ENCODE measurements at regions not wholly inside any gene's neighbourhood (a gene's known extent, or its start where the extent isn't known, plus 50 kb on each side); places are given as distances from the start of the nearest gene placed in this dataset.

- no peak for ATAC-seq (ENCODE audit: insufficient read depth, low FRiP score)
- peaks cover 0 to 5% (median 0%) of the 10 kb centered on the region in 4 donors for H3K9me3 ChIP-seq (ENCODE audit: control insufficient read depth in 4 of 4, insufficient read depth in 3 of 4, low read length in 3 of 4)
- no peak overlapping the region for H3K9ac ChIP-seq (ENCODE audit: insufficient read depth in 1 of 2, low read length in 2 of 2)
- no peak for TF ChIP-seq CTCF (IDR thresholded peaks at IDR 0.05; ENCODE audit: control extremely low read depth, extremely low read depth)
- H3K27ac ChIP-seq (ENCODE audit: low read depth in 1 of 2, low read length in 1 of 2), result no peak overlapping the region
- H3K4me3 ChIP-seq, result no peak overlapping the region
- DNase-seq, result no peak
- H3K27me3 ChIP-seq (ENCODE audit: control insufficient read depth in 3 of 3, insufficient read depth in 3 of 3, low read length in 2 of 3), result no peaks in the 10 kb centered on the region
- H3K4me1 ChIP-seq (ENCODE audit: control insufficient read depth in 5 of 5, insufficient read depth in 5 of 5, low read length in 5 of 5), result peaks cover 0 to 15% (median 0%) of the 10 kb centered on the region in 5 donors
- 91 to 93% methylated on average over 5 of the region's 5 CpGs for WGBS, 2 donors
- H3K36me3 ChIP-seq (ENCODE audit: control insufficient read depth in 4 of 4, insufficient read depth in 4 of 4, low read length in 4 of 4), result no peaks in the 10 kb centered on the region
Measured at GRCh38 chr2:216569765-216570164, 63.5 kb upstream of the IGFBP2 start.

DNA sequence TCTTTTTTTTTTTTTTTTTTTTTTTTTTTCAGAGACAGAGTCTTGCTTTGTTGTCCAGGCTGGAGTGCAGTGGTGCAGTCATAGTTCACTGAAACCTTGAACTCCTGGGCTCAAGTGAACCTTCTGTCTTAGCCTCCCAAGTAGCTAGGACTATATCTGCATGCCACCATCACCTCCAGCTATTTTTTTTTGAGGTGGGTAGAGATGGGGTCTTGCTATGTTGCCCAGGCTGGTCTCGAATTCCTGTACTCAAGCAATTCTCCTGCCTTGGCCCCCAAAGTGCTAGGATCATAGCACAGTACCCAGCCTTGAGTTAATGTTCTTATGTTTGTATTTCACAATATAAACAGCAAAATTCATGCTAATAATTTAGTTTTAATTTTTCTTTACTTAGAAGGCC is 62.9 kb upstream of the IGFBP2 start:
- Histone ChIP-seq H3K36me3 (ENCODE audit: control insufficient read depth in 4 of 4, insufficient read depth in 4 of 4, low read length in 4 of 4) (no peaks in the 10 kb centered on the region), H3K27ac (ENCODE audit: low read depth in 1 of 2, low read length in 1 of 2) (no peak overlapping the region), H3K4me1 (ENCODE audit: control insufficient read depth in 5 of 5, insufficient read depth in 5 of 5, low read length in 5 of 5) (peaks cover 0 to 15% (median 0%) of the 10 kb centered on the region in 5 donors), H3K27me3 (ENCODE audit: control insufficient read depth in 3 of 3, insufficient read depth in 3 of 3, low read length in 2 of 3) (no peaks in the 10 kb centered on the region), H3K4me3 (no peak overlapping the region), H3K9ac (ENCODE audit: insufficient read depth in 1 of 2, low read length in 2 of 2) (no peak overlapping the region), H3K9me3 (ENCODE audit: control insufficient read depth in 4 of 4, insufficient read depth in 3 of 4, low read length in 3 of 4) (peaks cover 0 to 5% (median 0%) of the 10 kb centered on the region in 4 donors)
- no peak for ATAC-seq (ENCODE audit: insufficient read depth, low FRiP score)
- WGBS, 2 donors, result 83 to 90% methylated on average over 1 of the region's 1 CpG
- TF ChIP-seq CTCF (IDR thresholded peaks at IDR 0.05; ENCODE audit: control extremely low read depth, extremely low read depth), result no peak
- DNase-seq, result no peak

GRCh38 chr2:216571178-216571908 is 61.9 kb upstream of the IGFBP2 start:
- Histone ChIP-seq H3K36me3 (ENCODE audit: control insufficient read depth in 4 of 4, insufficient read depth in 4 of 4, low read length in 4 of 4) (no peaks in the 10 kb centered on the region), H3K4me1 (ENCODE audit: control insufficient read depth in 5 of 5, insufficient read depth in 5 of 5, low read length in 5 of 5) (peaks cover 0 to 15% (median 0%) of the 10 kb centered on the region in 5 donors), H3K27ac (ENCODE audit: low read depth in 1 of 2, low read length in 1 of 2) (no peak overlapping the region), H3K9ac (ENCODE audit: insufficient read depth in 1 of 2, low read length in 2 of 2) (no peak overlapping the region), H3K9me3 (ENCODE audit: control insufficient read depth in 4 of 4, insufficient read depth in 3 of 4, low read length in 3 of 4) (peaks cover 0 to 5% (median 0%) of the 10 kb centered on the region in 4 donors), H3K4me3 (no peak overlapping the region), H3K27me3 (ENCODE audit: control insufficient read depth in 3 of 3, insufficient read depth in 3 of 3, low read length in 2 of 3) (no peaks in the 10 kb centered on the region)
- WGBS, 2 donors, result 78 to 91% methylated on average over 3 of the region's 3 CpGs
- ATAC-seq (ENCODE audit: insufficient read depth, low FRiP score) (no peak), DNase-seq (no peak)
- no peak for TF ChIP-seq CTCF (IDR thresholded peaks at IDR 0.05; ENCODE audit: control extremely low read depth, extremely low read depth)

Measured in lung (tissue), 11 donors.